Liver (tissue), 8 donors: ENCODE measurements at regions not wholly inside any gene's neighbourhood (a gene's known extent, or its start where the extent isn't known, plus 50 kb on each side); places are given as distances from the start of the nearest gene placed in this dataset.

Experiments
- DNase-seq: peaks from one replicate; pipeline ENCODE4 v3.0.0-alpha.2; 2017; ENCODE audit warnings: low spot score
- H3K27ac ChIP-seq, 2 donors: one replicate each; pipeline ENCODE4 v1.7.0; 2013; ENCODE audit warnings: inconsistent platforms in 2 of 2, low read length in 2 of 2, control low read depth in 1 of 2, low read depth in 1 of 2, mild to moderate bottlenecking in 1 of 2
- H3K27me3 ChIP-seq, 4 donors: one replicate each; pipeline versions ENCODE4 v1.6.1 to v1.7.0; 2013; ENCODE audit warnings: low read length in 3 of 4, inconsistent platforms in 1 of 4, mild to moderate bottlenecking in 1 of 4, moderate library complexity in 1 of 4; ENCODE audit not compliant: control insufficient read depth in 4 of 4, insufficient read depth in 4 of 4
- H3K36me3 ChIP-seq, 4 donors: one replicate each; pipeline versions ENCODE4 v1.6.1 to v1.7.0; 2013; ENCODE audit warnings: low read length in 3 of 4, mild to moderate bottlenecking in 3 of 4, low read depth in 1 of 4, moderate library complexity in 1 of 4; ENCODE audit not compliant: control insufficient read depth in 4 of 4, insufficient read depth in 3 of 4
- H3K4me1 ChIP-seq, 4 donors: one replicate each; pipeline versions ENCODE4 v1.6.1 to v1.7.0; 2013; ENCODE audit warnings: low read length in 3 of 4, mild to moderate bottlenecking in 3 of 4, moderate library complexity in 1 of 4; ENCODE audit not compliant: control insufficient read depth in 4 of 4, insufficient read depth in 4 of 4
- H3K4me3 ChIP-seq, 3 donors: one replicate each; pipeline versions ENCODE4 v1.6.1 to v1.7.0; 2013; ENCODE audit warnings: low read length in 3 of 3, control low read depth in 1 of 3, low read depth in 1 of 3, mild to moderate bottlenecking in 1 of 3
- H3K9ac ChIP-seq, 2 donors: one replicate each; pipeline ENCODE4 v1.7.0; 2013; ENCODE audit warnings: low read length in 2 of 2, mild to moderate bottlenecking in 2 of 2, moderate library complexity in 2 of 2, control low read depth in 1 of 2, low read depth in 1 of 2
- H3K9me3 ChIP-seq, 4 donors: one replicate each; pipeline versions ENCODE4 v1.6.1 to v1.7.0; 2013; ENCODE audit warnings: low read length in 3 of 4; ENCODE audit not compliant: control insufficient read depth in 4 of 4
- EGR1 ChIP-seq, 2 donors: IDR thresholded peaks; 2 replicates each; pipeline ENCODE4 v1.6.1; 2016 to 2018; ENCODE audit warnings: antibody characterized with exemption in 2 of 2, low read depth in 2 of 2
- FOXA1 ChIP-seq: IDR thresholded peaks from 2 replicates; pipeline ENCODE4 v1.6.1; 2016; ENCODE audit warnings: antibody characterized with exemption
- FOXA2 ChIP-seq: IDR thresholded peaks from 2 replicates; pipeline ENCODE4 v1.6.1; 2016; ENCODE audit warnings: antibody characterized with exemption
- HNF4A ChIP-seq, 2 donors: conservative IDR thresholded peaks; 2 replicates each; pipeline ENCODE4 v1.6.1; 2016; ENCODE audit warnings: antibody characterized with exemption in 2 of 2, mild to moderate bottlenecking in 2 of 2
- JUND ChIP-seq, 2 donors: IDR thresholded peaks; 2 replicates each; pipeline ENCODE4 v1.6.1; 2016; ENCODE audit warnings: antibody characterized with exemption in 2 of 2
- RAD21 ChIP-seq, 2 donors: IDR thresholded peaks; 2 replicates each; pipeline ENCODE4 v1.6.1; 2016; ENCODE audit warnings: antibody characterized with exemption in 2 of 2, mild to moderate bottlenecking in 2 of 2
- RXRA ChIP-seq, 2 donors: IDR thresholded peaks; 2 replicates each; pipeline ENCODE4 v1.6.1; 2017 to 2018; ENCODE audit warnings: antibody characterized with exemption in 2 of 2, mild to moderate bottlenecking in 1 of 2
- SP1 ChIP-seq: IDR thresholded peaks from 2 replicates; pipeline ENCODE4 v1.6.1; 2018; ENCODE audit warnings: antibody characterized with exemption, mild to moderate bottlenecking
- TAF1 ChIP-seq: conservative IDR thresholded peaks from 2 replicates; pipeline ENCODE4 v1.6.1; 2016; ENCODE audit warnings: antibody characterized with exemption, mild to moderate bottlenecking
- YY1 ChIP-seq: IDR thresholded peaks from 2 replicates; pipeline ENCODE4 v1.6.1; 2016; ENCODE audit warnings: antibody characterized with exemption, mild to moderate bottlenecking
- WGBS: extraction: QIAGEN DNeasy Blood & Tissue Kit; methylation state at CpG from one replicate; pipeline ENCODE4 v1.1.7; 2013; 5-methylcytosine and 5-hydroxymethylcytosine counted together
- TF ChIP-seq, protein P1 (sequence below): IDR thresholded peaks from 2 replicates; pipeline ENCODE4 v1.6.1; 2016; ENCODE audit warnings: antibody characterized with exemption
- TF ChIP-seq, protein P2 (sequence below): IDR thresholded peaks from 2 replicates; pipeline ENCODE4 v1.6.1; 2016; ENCODE audit warnings: antibody characterized with exemption, mild to moderate bottlenecking
- TF ChIP-seq, protein P3 (sequence below): IDR thresholded peaks from 2 replicates; pipeline ENCODE4 v1.6.1; 2016; ENCODE audit warnings: antibody characterized with exemption
- TF ChIP-seq, protein P4 (sequence below): IDR thresholded peaks from 2 replicates; pipeline ENCODE4 v1.6.1; 2016; ENCODE audit warnings: antibody characterized with exemption
- TF ChIP-seq, protein P5 (sequence below): fragments of 150-350 bp; IDR thresholded peaks from 2 replicates; pipeline ENCODE4 v1.5.1; 2017; ENCODE audit warnings: improper control_type of control experiment, low read depth, low read length; ENCODE audit not compliant: missing input control
- donor health status: healthy.
- donor health status: healthy.
- donor health status: healthy.
- donor health status: healthy.
- donor health status: healthy.

DNA sequence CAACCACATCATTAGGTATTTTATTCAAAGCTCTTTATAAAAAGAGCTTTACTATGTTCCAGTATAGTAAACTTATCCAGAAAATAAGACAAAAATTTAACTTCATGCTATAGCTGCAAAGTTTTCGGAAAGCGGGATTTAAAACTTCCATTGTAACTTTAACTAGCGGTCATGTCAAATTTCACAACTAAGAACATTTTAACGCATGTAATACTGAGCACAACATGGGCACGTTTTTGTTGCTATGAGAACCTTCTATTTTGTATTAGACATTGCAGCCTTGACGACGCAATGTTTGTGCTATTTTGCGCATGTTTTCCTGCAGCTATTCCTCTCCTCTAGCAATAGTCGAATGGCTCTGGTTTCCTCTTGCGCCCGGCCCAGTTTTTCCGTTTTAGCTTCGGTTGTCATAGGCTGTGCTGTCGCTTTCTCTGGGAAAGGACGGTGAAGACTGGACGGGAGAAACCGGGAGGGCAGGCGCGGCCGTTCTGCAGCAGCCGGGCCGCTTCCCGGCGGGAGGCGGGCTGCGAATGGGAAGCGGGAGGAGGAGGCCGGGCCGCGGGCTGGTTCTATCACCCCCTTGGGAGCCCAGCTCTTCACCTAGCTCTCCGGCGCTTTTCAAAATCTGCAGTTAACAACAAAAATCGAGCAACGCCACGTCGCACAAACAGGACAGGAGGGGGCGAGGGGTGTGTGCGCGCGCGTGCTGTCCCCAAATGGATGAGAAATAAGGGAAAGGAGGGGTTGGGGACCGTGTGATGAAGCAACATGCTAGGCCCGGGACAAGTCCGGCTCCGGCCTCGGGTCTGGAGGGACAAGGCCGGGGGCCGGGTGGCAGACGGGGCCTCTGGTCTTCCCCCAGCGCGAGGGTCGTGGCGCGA is 105.3 kb upstream of the HNRNPU start:
- H3K9me3 ChIP-seq: no peaks in the 10 kb centered on the region
- under 1% methylated on average over 54 of the region's 54 CpGs for WGBS
- peaks cover 0 to 11% (median 2%) of the 10 kb centered on the region in 4 donors for H3K4me1 ChIP-seq
- TF ChIP-seq SP1 (peak; percentile 68), FOXA1 (no peak), EGR1 (IDR thresholded peaks at IDR 0.05; ENCODE audit: low read depth in 2 of 2) (peak; percentile 13 to 40), HNF4A (conservative IDR thresholded peaks at IDR 0.05) (no peak), YY1 (peak; percentile 87), TAF1 (peak; percentile 98), FOXA2 (no peak), RAD21 (IDR thresholded peaks at IDR 0.05) (peak in 1 of 2 donors; percentile 39), JUND (IDR thresholded peaks at IDR 0.05) (peak in 1 of 2 donors; percentile 25)
- TF ChIP-seq, protein P1, sequence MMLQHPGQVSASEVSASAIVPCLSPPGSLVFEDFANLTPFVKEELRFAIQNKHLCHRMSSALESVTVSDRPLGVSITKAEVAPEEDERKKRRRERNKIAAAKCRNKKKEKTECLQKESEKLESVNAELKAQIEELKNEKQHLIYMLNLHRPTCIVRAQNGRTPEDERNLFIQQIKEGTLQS: no peak
- TF ChIP-seq, protein P2, sequence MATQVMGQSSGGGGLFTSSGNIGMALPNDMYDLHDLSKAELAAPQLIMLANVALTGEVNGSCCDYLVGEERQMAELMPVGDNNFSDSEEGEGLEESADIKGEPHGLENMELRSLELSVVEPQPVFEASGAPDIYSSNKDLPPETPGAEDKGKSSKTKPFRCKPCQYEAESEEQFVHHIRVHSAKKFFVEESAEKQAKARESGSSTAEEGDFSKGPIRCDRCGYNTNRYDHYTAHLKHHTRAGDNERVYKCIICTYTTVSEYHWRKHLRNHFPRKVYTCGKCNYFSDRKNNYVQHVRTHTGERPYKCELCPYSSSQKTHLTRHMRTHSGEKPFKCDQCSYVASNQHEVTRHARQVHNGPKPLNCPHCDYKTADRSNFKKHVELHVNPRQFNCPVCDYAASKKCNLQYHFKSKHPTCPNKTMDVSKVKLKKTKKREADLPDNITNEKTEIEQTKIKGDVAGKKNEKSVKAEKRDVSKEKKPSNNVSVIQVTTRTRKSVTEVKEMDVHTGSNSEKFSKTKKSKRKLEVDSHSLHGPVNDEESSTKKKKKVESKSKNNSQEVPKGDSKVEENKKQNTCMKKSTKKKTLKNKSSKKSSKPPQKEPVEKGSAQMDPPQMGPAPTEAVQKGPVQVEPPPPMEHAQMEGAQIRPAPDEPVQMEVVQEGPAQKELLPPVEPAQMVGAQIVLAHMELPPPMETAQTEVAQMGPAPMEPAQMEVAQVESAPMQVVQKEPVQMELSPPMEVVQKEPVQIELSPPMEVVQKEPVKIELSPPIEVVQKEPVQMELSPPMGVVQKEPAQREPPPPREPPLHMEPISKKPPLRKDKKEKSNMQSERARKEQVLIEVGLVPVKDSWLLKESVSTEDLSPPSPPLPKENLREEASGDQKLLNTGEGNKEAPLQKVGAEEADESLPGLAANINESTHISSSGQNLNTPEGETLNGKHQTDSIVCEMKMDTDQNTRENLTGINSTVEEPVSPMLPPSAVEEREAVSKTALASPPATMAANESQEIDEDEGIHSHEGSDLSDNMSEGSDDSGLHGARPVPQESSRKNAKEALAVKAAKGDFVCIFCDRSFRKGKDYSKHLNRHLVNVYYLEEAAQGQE: peak; percentile 91
- TF ChIP-seq, protein P3, sequence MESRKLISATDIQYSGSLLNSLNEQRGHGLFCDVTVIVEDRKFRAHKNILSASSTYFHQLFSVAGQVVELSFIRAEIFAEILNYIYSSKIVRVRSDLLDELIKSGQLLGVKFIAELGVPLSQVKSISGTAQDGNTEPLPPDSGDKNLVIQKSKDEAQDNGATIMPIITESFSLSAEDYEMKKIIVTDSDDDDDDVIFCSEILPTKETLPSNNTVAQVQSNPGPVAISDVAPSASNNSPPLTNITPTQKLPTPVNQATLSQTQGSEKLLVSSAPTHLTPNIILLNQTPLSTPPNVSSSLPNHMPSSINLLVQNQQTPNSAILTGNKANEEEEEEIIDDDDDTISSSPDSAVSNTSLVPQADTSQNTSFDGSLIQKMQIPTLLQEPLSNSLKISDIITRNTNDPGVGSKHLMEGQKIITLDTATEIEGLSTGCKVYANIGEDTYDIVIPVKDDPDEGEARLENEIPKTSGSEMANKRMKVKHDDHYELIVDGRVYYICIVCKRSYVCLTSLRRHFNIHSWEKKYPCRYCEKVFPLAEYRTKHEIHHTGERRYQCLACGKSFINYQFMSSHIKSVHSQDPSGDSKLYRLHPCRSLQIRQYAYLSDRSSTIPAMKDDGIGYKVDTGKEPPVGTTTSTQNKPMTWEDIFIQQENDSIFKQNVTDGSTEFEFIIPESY: no peak
- TF ChIP-seq, protein P4, sequence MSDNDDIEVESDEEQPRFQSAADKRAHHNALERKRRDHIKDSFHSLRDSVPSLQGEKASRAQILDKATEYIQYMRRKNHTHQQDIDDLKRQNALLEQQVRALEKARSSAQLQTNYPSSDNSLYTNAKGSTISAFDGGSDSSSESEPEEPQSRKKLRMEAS: peak; percentile 49
- H3K4me3 ChIP-seq: peak overlapping the region; percentile 30 to 84 (median 62)
- peak; percentile 76 for DNase-seq
- peak overlapping the region; percentile 99 to 100 for H3K27ac ChIP-seq
- peak overlapping the region; percentile 72 to 95 for H3K9ac ChIP-seq
- H3K36me3 ChIP-seq: no peaks in the 10 kb centered on the region
- no peaks in the 10 kb centered on the region for H3K27me3 ChIP-seq

DNA sequence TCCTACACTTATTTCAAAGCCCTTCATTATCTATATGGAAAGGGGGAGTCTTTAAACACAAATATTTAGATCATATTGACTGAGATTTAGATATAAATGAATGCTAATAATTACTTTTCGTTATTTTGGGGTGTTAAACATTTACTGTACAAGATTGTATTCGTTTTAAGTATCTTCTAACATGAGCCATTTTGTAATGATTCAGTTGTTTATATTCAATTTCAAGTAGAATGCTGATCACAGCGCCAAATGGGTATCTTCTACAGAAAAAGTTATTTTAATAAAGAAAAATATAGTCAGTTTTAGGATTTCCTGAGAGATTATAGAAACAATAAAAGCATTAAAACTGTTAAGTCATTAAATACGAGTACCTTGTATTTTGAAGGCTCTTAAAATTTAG is 104.5 kb upstream of the HNRNPU start:
- no peaks in the 10 kb centered on the region for H3K36me3 ChIP-seq
- H3K9me3 ChIP-seq: no peaks in the 10 kb centered on the region
- TF ChIP-seq, protein P2: no peak
- TF ChIP-seq YY1 (no peak), RXRA (IDR thresholded peaks at IDR 0.05) (no peak), FOXA1 (no peak)
- TF ChIP-seq, protein P1: no peak
- TF ChIP-seq, protein P4: no peak
- TF ChIP-seq, protein P5, sequence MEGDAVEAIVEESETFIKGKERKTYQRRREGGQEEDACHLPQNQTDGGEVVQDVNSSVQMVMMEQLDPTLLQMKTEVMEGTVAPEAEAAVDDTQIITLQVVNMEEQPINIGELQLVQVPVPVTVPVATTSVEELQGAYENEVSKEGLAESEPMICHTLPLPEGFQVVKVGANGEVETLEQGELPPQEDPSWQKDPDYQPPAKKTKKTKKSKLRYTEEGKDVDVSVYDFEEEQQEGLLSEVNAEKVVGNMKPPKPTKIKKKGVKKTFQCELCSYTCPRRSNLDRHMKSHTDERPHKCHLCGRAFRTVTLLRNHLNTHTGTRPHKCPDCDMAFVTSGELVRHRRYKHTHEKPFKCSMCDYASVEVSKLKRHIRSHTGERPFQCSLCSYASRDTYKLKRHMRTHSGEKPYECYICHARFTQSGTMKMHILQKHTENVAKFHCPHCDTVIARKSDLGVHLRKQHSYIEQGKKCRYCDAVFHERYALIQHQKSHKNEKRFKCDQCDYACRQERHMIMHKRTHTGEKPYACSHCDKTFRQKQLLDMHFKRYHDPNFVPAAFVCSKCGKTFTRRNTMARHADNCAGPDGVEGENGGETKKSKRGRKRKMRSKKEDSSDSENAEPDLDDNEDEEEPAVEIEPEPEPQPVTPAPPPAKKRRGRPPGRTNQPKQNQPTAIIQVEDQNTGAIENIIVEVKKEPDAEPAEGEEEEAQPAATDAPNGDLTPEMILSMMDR: no peak
- H3K27me3 ChIP-seq: no peaks in the 10 kb centered on the region
- peak overlapping the region; percentile 99 to 100 for H3K27ac ChIP-seq
- no peak for DNase-seq
- peak overlapping the region in 1 of 3 donors; percentile 30 for H3K4me3 ChIP-seq
- 31% methylated on average over 4 of the region's 4 CpGs for WGBS
- H3K4me1 ChIP-seq: peaks cover 0 to 11% (median 2%) of the 10 kb centered on the region in 4 donors
- peak overlapping the region; percentile 72 to 95 for H3K9ac ChIP-seq
